HG03060 (cell line): ENCODE measurements at regions not wholly inside any gene's neighbourhood (a gene's known extent, or its start where the extent isn't known, plus 50 kb on each side); places are given as distances from the start of the nearest gene placed in this dataset.
"Not testable (repeated sequence)": the region's sequence is repeated elsewhere in the genome, so short reads cannot be mapped to it uniquely, and the experiment has no call there.

Experiments
- ATAC-seq: cut with Tn5 transposase; IDR thresholded peaks from one replicate; pipeline ENCODE4 v1.9.1; 2021; ENCODE audit warnings: low read depth, moderate number of reproducible peaks; ENCODE audit not compliant: unreplicated experiment

DNA sequence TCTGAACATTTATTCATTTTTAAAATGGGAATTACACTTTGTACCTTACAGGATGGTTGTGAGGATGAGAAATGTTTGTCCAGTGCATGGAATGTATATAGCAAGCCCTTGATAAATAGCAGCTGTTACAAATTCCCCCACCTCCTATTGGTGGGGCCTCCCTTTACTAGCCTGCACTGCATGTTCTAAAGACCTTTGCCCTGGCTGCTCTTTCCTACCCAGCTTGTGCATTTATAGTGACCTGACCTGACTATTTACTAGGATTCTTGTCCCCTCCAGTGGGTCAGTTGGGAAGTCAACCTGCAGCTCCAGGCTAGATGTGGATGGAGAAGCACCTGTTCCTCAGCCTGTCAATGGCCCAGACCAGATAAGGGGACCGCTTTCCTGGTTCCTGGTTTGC, 180.3 kb downstream of the HIPK3 start:
- no peak for ATAC-seq

DNA sequence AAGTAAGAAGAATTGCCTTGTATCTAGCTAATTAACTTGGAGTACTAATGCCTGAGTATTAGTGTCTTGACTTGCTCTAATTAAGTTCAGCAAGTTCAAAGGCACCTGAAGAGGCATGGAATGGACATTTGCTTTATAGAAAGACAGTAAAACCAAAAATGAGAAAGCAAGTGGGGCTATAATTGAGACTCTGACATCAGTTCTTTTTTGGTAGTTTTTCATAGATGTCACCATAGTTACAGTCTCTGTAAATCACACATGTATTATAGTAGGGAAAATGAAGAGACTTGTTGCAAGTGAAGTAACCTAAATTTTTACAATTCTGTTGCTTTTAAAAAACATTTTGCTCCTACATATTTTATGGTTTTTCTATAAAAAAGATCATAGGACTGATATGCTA, 178.0 kb downstream of the HIPK3 start:
- ATAC-seq, result no peak

DNA sequence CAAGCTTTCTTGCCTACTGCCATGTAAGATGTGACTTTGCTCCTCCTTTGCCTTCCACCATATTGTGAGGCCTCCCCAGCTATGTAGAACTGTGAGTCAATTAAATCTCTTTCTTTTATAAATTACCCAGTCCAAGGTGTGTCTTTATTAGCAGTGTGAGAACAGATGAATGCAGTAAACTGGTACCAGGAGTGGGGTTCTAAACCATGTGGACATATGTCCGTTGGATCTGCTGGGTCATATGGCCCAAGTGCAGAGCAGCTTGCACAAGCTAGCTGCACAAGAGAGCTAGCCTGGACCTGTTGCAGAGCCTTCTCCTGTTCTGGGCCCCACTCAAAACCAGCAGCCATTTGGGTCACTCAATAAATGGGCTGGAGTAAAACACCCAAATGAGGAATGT, 177.1 kb downstream of the HIPK3 start:
- no peak for ATAC-seq

DNA sequence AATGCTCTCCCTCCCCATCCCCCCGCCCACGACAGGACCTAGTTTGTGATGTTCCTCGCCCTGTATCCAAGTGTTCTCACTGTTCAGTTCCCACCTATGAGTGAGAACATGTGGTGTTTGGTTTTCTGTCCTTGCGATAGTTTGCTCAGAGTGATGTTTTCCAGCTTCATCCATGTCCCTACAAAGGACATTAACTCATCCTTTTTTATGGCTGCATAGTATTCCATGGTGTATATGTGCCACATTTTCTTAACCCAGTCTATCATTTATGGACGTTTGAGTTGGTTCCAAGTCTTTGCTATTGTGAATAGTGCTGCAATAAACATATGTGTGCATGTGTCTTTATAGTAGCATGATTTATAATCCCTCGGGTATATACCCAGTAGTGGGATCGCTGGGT, 171.3 kb downstream of the HIPK3 start:
- not testable (repeated sequence) for ATAC-seq

DNA sequence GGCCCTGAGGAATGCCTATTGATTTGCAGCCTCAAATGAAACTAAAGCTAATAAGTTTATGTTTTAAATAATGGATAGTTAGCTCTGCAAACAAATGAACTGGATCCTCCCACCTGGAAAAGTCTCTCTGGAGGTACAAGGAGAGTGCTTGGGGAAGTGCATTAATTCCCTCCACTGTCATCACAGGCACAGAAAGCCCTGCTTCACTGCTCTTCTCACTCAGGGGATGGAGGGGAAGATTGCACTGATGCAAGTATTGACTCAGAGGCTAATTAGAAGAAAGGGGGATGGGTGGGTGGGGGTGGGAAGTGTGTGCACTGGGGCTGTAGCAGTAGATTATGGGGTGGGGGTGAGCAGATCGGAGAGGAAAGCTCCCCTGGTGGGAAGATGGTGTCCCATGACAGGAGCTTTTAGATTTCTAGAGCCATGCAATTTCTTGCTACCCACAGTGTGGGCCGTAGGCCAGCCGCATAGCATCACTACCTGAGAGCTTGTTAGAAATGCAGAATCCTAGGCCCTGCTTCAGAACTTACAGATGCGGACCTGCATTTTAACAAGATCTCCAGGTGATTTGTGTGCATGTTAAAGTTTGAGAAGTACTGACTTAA, 163.9 kb downstream of the HIPK3 start:
- no peak for ATAC-seq

DNA sequence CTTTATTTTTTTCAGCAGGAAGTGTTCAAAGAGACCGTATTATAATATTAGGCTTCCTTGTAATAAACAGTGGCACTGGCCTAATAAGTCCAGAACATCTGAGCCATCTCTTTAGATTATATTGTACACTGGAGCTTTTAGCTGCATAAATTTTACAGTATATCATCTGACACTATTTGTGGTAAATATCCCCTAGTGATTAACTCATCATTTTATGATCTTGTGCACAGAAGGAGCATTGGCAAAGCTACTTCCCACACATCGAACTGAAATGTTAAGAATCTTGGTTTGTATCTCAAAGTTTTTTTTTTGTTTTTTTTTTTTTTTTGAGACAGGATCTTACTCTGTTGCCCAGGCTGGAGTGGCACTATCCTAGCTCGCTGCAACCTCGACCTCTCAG, 162.7 kb downstream of the HIPK3 start:
- no peak for ATAC-seq

DNA sequence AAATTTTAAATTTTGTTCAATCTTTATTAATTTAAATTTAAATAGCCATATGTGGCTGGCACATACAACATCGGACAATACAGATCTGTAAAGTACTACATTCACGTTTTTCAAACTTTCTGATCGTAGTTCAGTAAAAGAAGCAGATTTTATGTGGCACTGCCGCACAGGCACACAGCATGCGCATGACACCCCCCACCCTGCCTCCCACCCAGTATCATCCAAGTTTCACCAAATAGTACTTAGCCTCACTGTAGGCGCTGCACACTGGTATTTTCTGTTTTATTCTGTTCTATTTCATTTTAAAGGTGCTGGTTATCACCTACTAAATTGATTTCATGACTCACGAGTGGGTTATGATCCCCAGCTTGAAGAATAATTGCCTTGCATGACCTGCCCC, 159.9 kb downstream of the HIPK3 start:
- ATAC-seq, result no peak

DNA sequence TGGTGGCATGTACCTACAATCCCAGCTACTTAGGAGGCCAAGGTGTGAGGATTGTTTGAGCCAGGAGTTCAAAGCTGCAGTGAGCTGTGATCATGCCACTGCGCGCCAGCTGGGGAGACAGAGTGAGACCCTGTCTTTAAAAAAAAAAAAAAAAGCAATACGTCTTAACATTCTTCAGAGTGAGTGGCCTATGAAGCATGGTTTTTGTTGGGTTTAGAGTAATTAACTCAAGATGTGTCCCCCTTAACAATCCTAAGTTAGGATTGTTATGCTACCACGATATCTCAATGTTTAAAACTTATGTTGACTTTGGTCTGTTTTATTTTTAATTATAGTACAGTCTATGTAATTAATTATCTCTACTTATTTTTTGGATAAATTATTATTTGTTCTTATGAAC, 156.1 kb downstream of the HIPK3 start:
- no peak for ATAC-seq

DNA sequence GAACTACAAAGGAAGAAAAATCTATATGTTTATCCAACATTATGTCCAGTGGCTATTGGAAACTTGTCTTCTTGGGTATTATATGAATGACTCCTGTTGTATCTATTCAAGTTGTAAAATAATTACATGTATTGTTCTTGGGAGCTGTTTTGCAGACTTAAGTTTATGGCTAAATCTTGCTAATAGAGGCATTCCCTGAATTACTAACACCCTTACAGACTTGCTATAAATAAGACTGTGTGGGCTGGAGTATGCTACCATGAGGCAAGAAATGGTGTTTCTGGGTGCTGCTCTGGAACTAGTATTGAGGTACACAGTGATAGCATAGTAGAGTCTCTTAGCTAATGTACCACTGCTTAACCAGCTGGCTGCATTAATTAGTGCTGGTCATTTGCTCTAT, 155.1 kb downstream of the HIPK3 start:
- no peak for ATAC-seq

DNA sequence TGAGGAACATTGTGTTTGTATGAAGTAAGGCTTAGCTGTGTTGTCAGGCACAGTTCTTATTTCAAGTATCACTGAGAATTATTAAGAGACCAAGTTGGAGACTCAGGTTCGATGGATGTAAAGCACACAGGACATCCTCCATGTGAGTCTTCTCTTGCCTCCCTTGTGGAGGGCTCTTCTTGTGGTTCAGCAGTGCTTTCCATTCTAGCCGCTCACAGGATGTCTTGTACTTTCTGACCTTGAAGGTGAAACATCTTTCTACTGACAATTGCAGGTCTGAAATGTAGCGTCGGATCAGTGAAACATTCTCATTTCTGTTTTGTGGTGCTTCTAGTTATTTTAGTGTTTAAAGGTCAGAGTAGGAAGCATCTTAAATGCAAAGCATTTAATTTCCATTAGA, 154.6 kb downstream of the HIPK3 start:
- no peak for ATAC-seq

DNA sequence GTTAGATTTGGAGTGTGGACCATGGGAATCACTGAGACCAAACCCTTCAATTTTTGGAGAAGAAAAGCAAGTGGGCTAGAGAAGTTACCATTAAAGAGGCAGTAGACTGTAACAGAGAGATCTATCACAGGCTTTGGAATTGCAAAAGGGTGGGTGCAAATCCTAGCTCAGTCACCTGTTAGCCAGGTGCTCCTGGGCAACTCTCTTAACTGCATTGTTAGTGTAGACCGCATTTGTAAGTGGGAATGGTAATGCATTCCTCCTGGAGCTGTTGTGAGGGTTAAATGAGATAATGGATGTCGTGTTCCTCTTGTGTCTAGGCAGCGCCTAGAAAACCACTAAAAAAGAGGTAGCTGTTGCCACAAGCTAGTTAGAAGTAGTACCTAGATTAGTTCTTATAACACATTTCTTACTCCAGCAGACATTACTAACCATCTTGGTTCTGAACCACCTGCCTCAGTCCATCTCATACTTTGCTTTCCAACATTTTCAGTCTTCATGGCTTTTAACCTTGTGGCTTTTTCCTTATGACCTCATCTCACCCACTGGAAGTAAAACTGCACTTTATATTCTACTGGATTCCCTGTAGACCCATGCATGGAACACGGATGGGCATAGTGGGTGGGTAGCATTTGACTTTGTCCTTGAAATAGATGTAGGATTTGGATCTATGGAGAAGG, 153.0 kb downstream of the HIPK3 start:
- ATAC-seq, result no peak
